SKM-1 (cell line): ENCODE measurements at regions not wholly inside any gene's neighbourhood (a gene's known extent, or its start where the extent isn't known, plus 50 kb on each side); places are given as distances from the start of the nearest gene placed in this dataset.

ENCODE experiments used
- DNase-seq: peaks from one replicate; lab custom pipeline; 2025; ENCODE audit not compliant: unreplicated experiment; lab: John Stamatoyannopoulos, UW

DNA sequence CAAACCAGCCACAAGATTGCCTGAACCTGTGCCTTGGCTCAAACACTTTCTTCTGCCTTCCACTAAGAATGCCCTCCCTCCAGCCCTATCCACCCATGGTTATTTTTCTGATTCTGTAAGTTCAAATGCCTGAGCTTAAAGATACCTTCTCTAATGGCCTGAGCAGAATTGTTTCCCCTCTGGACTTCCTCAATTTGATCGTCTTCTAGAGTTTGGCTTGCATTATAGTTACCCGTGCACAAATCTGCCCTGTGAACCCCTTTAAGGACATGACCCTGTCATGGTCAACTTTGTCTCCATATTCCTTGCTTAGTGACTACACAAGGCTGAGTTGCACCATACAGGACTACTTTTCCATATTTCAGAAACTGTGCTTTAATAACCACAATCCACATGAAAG is 481.0 kb downstream of the FOXO1 start:
- no peak for DNase-seq

DNA sequence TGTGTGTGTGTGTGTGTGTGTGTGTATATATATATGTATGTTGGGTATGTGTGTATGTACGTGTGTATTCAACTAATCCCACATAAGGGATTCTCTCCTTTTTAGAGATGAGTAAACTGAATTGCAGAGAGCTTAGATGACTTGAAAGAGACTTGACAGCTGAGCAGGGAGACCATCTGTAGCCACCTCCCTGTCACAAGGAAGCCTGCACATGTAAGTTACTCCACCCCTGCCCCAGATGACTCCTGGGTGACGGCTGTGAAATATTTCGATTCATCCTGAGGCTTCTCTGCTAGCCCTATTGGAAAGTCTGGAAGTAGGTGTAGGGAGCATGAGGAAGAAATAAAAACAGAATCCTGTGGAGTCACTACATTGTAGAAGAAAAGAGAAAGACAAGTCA is 480.4 kb downstream of the FOXO1 start:
- DNase-seq = no peak

DNA sequence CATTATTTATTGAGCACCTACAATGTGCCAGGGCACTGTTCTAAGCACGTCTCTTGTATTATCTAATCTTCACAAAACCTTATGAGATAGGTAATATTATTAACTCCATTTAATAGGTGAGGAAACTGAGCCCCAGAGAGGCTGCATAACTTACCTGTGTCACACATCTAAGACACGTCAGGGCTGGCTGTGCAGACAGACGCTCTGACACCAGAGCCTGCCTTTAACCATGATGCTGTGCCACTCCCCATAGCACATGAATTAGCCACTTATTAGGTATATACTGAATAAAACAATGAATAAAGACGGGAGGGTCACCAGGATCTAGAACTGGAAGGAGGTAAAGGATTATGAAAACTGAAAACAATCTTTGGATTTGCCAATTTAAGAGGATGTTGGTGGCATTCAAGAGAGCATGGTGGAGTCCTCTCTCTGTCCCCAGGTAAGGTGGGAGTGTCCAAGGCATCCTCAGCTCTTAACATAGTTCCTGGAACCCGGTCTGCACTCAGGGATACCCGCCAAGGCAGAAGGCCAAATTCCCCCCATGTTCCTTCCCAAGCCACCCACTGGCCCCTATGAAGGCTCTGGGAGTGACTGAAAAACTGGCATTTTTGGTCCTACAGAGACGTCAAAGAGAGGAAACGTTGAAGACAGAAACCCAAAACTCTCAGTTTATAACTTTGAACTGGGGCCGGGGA is 479.7 kb downstream of the FOXO1 start:
- DNase-seq = no peak

DNA sequence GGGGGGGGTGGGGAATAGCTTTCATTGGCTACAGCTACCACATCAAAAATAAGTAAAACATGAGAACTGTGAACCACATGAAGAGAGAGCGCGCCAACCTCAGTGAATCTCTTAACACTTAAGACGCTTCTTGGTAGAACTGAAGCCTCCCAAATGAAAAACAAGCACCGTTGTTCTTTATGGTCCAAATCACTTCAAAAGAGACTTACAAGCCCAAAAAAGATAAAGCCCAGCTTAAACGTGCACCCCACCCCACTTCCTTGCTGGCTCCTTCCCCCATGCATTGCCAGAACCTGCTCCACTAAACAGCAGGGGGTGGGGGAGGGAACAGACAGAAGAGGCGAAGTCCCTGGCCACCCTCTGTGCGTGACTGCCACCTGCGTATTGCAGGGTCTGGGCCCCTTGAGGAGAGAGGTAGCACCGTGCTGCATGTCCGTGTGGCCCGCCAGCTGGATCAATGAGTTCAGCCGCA is 479.1 kb downstream of the FOXO1 start:
- no peak for DNase-seq

DNA sequence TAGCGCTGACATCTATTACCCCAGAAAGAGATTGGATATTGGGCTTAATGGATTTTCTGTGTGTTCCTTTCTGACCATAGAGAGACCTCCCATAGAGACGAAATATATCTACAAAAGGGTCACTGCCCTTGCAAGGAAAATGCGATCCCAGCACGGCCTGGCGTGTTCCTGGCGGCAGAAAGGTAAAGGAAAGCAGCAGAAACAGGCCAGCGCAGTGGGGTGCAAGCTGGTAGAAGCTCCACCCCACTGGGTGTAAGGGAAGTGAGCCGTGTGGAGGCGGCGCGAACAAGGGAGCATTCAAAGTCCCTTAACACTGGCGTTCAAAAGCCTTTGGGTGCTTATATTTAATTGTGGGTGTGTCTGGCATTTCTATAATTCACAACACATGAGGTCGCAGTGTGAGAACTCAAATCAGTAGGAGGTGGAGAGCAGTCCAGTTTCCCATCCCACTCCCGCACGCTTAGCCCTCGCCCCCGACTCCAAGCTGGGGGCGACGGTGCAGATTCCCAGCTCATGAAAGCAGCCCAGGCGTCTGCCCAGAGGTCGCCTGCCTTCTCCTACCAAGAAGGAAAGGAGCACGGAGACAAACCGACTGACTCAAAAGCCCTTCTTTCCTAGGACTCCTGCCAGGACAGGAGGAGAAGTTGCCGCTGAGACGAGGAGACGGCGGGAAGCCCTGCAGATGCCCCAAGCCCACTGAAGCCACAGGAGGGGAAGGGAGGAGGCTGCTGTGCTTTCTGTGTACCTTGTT is 478.4 kb downstream of the FOXO1 start:
- no peak for DNase-seq

DNA sequence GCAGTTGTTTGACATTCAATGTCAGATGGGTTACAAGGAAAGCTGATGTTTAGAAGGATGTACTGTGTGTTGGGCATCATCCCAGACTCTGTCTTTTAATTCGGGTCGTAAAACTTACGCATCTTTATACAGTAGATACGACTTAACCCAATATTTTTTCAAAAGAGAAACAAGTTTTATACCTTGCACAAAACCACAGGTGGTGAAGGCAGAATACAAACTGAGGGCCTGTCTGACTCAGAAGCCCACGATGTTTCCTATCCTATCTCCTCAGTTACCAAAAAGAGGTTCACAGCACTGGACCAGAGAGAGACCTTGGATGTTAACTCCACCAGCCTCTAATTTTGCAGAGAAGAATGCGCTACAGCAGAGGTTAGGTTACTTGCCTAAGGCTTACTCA is 477.0 kb downstream of the FOXO1 start:
- no peak for DNase-seq

DNA sequence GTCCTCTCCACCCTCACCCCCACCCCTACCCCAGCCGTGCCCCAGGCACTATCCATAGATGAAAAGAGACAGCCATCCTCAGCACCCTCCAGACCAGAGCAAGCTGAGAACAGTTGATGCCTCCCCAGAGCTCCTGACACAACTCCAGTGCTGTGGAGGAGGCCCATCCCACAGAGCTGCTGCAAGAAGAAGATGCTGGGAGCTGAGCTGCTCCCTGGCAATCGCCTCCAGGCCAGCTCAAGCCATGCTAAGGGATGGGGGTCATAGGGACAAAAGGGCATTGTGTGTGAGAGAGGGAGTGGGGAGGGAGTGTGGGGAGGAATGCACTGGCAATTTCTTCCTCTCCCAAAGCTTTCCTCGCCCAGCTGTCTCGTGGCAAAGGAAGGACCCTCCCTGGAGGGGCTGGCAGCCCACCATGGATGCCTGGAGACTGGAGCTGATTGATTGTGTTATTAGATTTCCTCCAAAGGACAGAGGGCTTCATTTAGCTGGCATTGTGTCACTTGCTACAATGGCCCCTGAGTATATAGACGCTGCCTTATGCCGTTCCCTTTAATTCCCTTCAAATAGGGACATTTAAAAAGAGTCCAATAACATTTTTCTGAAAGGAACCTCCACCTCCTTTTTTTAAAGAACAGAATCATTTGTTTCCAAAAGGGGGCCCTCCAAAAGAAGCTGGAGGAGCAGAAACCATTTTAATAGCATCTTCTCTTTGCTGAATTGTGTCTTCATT is 476.4 kb downstream of the FOXO1 start:
- no peak for DNase-seq

DNA sequence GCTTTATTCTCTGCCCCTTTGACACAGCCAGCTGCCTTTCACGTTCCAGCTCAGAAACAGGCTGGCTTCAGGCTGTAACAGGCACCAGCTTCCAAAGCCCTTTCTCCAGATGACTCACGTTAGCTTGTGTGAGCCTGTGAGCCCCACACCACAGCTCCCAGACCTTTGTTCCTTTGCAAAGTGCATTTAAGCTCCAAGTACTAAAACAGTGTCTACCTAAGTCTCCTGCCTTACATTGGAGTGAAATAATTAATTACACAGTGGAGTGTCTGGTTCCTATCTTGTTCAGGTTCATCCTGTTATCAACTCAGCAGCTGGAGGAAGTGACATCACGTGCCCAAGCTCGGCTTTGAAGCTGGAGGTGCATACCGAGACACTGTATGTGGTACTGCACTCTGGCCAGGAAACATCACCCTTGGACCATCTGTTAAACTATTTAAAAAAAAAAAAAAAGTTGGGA is 475.8 kb downstream of the FOXO1 start:
- DNase-seq = no peak

DNA sequence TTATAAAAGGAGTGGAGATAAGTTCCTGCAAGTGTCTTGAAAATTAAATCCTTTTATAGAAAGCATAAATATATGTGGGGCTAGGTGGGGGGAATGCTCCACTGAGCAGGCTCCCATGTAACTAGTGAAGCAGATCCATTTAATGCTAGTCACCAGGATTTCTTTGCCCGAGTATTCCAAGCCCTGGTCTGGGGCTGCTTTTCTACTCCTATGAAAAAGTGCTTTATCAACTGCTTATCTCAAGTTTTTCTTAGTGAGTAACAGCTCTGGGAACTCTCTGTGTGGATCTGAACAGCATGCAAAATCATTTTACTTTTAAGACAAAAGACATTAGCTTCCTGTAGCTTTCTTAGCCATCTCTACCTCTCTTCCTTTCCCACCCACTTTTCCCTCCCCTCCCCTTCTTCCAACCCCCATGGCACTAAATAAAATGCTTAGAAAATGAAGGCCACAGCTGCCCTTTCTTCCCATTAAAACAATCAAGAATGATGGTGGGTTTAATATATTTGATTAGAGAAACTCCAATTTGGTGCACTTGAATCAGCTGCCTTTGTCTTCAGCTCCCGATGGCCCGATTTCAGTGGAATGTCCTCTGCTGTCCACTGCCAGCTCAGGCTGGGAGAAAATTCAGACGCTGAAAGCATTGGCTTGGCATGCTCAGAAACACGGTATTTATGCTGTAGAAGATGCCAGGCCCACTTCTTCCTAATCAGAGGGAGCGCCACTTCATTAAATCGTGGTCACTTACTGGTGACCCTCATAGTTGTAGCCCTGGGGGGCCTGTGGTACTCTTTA is 475.1 kb downstream of the FOXO1 start:
- no peak for DNase-seq

DNA sequence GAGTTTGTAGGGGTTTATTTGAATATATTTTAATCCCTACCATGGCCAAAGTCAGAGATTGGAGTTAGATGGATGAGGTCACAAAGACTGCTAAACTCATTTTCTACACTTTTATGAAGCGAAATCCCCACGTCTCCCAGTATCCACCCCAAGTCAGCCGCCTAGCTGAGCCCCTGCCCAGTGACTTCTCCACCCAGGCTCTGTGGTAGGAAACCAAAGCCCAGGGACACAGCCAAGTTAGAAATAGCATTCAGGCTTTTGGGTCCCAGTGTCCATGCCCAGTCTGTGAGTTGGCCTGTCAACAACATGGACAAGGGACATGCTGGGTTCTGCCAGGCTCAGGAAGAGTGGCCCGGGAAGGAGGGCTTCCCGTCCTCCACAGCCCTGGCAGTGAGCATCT is 474.0 kb downstream of the FOXO1 start:
- DNase-seq = no peak

DNA sequence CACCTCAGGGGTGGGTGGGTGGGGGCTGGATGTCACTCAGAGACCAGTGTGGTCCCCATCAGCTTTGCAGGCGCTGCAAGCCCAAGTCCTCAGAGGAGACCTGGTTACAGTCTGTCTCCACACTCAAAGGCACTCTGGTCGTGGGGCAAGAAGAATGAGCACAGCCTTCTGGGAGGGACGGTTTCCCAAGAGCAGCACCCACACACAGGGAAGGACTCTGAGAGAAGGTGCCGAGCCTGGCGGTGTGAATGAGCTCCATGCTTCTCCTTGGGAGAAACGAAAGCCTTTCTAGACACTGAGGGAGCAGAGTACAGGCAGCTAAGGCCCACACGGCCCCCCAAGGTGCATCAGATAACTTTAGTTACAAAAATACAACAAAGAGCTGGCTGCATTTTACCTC is 473.6 kb downstream of the FOXO1 start:
- no peak for DNase-seq

DNA sequence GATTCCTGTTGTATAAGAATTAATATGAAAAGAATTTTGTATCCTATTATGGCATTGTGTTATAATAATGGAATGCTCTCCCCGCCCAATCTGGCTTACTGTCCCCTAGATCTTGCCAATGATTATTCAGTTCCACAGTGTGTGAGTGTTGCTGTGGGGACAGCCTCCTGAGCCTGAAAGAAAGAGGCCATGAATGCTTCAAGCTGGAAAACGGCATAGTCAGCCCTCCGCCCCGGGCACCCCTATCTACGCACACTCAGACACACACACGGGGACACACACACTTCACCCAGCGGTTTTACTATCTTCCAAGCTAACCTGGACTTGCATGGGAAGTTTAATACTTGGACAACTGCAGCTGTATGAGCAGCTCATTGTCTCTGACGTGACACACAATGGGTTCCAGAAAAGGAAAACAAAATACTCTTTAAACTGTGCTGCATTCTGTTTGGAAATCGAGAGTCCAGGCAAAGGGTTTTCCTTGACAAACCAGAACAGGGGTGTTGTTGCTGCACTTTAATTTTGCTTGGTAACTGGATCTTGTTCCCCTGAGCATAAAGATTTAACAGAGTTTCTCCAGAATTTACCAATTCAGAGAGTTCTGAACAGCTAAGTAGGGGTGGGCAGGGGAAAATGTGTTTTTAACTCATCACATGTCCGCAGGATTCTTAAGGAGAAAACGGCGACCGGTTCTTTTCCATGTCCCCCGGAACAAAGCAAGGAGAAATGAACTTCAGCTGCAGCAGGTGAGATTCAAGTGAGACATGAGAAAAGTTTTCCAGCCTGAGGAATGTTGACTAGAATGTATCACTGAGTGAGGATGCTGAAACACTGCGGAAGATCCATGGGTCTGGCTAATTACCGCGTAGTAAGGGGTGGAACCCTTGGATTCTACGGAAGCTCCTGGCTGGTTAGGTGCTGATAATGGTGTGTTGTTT is 472.9 kb downstream of the FOXO1 start:
- no peak for DNase-seq

DNA sequence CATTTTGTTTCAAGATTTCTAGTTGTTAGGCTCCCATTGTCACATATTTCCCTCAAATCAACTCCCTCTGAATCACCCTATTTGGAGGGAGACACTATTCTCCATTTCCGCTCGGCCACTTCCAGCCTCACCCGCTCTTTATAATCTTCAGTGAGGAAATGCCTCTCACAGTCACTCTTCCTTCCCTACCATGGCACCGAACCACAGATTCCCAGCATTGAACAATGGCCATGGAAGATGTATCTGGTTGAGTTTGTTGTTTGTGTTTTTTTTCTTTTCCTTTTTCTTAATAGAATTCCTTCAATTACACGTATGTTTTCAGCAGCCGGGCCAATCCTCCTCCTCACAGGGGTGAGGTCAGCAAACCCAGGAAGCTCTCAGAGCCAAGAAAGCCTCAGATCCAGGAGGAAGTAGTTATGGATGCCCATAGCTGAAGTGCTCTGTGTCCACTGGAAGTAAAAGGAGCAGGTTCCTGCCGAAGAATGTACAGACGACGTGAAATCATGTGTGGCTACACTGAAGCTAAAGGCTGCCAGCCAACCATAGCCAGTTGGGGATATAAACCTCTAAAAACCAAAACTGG is 472.1 kb downstream of the FOXO1 start:
- DNase-seq = no peak

DNA sequence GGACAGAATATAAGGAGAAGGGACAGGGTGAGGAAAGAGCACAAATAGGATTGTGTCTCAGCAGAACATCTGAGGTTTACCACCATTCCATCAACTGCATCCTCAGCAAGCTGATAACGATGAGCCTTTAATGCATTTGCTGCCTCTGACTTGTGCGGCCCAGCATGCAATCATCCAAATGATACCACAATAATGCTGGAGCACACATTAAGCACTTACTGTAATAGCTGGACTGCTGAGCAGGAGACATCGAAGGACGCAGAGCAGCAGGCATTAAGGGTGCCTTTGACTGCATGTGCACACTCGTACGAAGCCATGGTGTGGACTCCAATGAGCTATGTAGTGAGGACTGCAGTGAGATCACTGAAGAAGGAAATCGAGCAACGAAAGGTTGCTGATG is 469.4 kb downstream of the FOXO1 start:
- no peak for DNase-seq

DNA sequence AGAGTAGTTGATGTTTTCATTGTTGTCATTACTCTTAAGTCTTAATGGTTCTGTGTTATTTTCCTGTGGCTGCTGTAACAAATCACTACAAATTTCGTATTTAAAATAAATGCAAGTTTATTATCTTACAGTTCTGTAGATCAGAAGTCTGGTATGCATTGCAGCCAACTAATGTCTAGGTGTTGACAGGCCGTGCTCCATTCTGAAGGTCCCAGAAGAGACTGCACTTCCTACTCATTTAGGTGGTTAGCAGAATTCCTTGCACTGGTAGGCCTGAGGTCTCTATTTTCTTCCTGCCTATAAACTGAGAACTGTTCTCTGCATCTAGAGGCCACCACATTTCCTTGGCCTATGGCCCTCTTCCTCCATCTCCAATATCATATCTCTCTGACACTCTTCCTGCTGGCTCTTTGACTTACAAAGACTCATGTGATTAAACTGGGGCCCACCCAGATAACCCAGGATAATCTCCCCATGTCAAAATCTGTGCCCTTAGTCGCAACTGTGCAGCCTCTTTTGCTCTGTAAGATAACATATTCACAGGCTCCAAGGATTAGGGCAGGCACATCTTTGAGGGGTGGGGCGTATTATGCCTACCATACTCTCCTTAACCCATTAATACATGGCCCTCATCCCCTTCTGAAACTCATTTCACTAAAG is 468.4 kb downstream of the FOXO1 start:
- DNase-seq = no peak

DNA sequence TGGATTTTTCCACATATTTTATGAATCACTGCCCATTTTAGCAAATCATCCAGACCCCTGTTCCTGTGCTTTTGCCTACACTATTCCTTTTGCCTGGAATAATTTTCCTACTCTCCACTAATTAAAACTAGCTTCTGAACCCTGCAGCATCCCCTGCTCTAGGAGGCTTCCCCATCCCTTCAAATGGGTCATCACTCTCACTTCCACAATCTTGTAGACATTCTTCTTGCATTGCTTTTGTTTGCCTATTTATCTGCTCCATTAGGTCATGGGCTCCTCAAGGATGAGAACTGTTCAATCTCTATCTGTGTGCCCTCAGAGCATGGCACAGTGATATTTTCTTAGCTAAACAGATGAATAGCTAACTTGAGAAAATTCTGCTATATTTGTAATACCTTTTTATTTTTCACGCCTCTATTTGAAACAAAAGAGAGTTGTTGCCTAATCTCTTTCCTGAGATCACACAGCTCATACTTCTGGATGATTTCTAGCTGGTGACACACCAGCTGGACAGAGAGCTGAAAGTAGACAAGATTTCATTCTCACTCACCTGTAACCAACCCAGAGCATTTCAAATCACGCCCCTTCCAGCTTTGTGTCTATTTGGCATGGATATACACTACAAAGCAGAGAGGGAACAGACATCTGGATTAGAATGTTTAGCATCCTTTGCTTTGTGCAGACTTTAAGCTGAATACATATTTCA is 466.0 kb downstream of the FOXO1 start:
- no peak for DNase-seq

DNA sequence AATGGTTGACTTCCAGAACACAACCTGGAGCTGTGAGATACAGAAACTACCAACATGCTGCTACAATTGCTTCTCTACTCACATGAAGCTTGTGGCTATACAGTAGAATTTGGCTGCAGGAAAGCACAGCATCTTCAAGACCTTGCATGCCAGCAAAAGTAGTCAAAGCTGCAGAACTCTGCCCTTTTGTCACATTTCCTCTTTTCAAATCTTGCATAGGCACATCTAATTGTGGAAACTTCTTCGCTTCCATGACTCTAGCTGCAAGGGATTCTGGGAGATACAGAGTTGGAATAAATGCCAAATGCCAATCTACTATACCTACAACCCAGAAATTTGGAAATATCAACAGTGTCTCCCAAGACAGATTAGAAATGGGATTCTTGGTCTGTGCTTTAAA is 462.2 kb downstream of the FOXO1 start:
- DNase-seq = no peak

DNA sequence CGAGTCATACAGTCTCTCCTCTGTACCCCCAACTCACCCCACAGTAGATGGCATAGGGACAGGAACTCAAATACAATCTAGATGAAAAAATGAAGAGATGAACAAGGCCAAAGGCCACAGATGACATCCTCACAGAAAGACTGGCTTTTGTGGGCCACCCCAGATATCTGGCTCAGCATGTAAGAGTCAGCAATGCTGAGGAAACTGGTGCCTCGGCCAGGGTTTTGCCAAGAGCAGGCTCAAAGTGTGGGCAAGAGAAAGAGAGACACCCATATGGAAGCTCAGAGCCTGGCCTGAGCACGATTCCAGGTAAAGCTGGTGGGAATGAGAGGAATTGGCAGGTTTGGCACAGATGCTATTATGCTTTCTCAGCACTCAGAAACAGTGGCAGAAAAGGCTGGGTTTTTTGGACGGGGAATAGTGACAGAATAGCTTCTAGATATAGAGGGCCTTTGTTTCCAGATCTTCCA is 460.6 kb downstream of the FOXO1 start:
- no peak for DNase-seq
